HG03442 (cell line): ENCODE measurements at regions not wholly inside any gene's neighbourhood (a gene's known extent, or its start where the extent isn't known, plus 50 kb on each side); places are given as distances from the start of the nearest gene placed in this dataset.

Experiments
- ATAC-seq: cut with Tn5 transposase; IDR thresholded peaks from one replicate; pipeline ENCODE4 v1.9.1; 2021; ENCODE audit warnings: mild to moderate bottlenecking, moderate library complexity; ENCODE audit not compliant: unreplicated experiment

DNA sequence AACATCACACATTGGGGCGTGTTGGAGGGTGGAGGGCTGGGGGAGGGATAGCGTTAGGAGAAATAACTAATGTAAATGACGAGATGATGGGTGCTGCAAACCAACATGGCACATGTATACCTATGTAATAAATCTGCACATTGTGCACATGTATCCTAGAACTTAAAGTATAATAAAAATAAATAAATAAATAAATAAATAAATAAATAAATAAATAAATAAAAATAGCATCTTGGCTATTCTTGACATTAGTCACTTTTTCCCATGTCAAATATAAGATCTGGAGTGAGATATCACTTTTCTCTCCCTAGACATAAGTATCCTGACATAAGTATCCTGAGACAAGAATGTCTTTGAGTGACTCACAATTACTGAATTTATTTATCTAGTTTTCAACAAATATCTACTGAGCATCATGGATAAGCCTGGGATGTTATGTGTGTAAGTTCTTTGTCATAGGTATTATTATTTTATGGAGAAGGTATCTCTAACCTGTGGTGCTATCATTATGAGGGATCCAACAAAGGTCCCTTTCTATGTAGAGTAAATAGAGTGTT, 691.3 kb downstream of the SORCS1 start:
- no peak for ATAC-seq

DNA sequence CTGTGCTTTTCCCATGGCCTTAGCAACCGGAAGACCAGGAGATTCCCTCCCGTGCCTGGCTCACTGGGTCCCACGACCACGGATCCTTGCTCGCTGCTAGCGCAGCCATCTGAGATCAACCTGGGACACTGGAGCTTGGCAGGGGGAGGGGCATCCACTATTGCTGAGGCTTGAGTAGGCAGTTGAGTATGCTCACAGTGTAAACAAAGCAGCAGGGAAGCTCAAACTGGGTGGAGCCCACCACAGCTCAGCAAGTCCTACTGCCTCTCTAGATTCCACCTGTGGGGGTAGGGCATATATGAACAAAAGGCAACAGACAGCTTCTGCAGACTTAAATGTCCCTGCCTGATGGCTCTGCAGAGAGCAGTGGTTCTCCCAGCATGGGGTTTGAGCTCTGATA, 697.0 kb downstream of the SORCS1 start:
- no peak for ATAC-seq

DNA sequence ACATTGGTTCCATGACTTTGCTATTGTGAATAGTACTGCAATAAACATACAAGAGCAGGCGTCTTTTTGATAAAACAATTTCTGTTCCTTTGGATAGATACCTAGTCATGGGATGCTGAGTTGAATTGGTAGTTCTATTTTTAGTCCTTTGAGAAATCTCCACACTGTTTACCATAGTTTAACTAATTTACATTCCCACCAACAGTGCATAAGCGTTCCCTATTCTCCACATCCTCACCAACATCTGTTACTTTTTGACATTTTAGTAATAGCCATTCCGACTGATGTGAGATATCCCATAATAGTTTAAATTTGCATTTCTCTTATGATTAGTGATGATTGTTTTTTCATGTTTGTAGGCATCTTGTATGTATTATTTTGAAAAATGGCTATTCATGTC, 707.0 kb downstream of the SORCS1 start:
- no peak for ATAC-seq

- ATAC-seq = no peak
These were observed 710.3 kb downstream of the SORCS1 start for GRCh38 chr10:106454233-106454632.

- ATAC-seq = no peak
These were observed 713.5 kb downstream of the SORCS1 start for GRCh38 chr10:106450966-106451365.

DNA sequence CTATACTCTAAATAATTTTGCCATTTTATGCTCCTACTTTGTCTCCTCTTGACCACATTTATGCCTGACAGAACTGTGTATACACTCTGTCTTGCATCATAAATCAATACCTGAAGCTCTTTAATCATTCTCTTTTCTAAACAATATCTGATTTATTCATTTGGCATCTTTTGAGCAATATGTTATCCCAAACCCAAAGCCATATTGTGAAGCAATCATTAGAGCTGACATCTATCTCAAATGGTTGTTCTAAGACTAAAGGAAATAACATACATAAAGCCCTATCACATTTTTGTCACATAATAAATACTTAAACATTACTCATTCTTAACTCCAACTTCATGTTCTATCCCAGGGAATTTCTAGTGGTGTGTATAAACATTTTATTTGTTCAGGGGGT, 717.6 kb downstream of the SORCS1 start:
- no peak for ATAC-seq

DNA sequence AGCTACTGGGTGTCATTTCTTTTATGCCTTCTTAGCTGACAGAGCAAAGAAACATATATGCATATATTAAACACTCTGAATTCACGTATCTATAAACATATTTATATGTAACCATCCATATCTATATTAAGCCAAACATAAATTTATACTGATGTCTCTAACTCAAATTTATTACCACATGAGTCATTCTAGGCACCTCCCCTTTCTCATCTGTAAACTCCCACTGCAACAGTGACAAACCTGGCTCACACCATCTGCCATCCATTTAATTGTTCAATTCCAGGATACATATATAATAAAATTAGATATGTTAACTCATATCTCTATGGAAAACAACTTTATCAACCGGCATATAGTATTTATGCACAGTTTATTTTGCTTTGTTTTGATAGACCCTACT, 722.3 kb downstream of the SORCS1 start:
- no peak for ATAC-seq

GRCh38 chr10:106440767-106441166, 723.7 kb downstream of the SORCS1 start:
- ATAC-seq = no peak

- no peak for ATAC-seq
These were observed 724.2 kb downstream of the SORCS1 start for GRCh38 chr10:106440355-106440754.

GRCh38 chr10:106439366-106439765, 725.1 kb downstream of the SORCS1 start:
- ATAC-seq = no peak

GRCh38 chr10:106438386-106438785, 726.1 kb downstream of the SORCS1 start:
- ATAC-seq = no peak

DNA sequence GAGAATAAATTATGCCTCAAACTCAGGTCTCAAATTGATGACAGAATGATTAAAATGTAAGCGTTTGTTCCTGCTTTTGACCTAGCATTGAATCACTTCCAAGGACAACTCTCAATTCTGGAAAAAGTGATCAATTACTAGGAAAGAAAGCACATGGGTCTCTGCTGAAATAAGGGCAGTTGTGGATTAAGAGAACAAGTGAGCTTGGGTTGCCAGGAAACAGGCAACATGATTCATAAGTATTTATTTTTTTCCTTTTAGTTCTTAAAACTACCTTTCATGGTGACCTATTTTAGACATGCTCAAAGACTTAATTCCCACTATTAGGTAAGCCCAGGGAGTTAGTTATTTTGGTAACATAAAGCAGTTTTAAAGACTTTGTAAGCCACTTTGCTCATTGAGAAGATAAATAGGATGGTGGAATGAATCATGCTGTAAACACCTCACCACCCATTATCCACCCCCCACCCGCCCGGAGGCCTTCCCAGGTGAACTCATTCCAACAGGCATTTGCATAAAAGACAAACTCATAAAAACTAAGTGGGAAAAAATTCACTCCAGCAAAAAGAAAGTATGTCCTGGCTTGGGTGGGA, 728.3 kb downstream of the SORCS1 start:
- ATAC-seq = no peak

DNA sequence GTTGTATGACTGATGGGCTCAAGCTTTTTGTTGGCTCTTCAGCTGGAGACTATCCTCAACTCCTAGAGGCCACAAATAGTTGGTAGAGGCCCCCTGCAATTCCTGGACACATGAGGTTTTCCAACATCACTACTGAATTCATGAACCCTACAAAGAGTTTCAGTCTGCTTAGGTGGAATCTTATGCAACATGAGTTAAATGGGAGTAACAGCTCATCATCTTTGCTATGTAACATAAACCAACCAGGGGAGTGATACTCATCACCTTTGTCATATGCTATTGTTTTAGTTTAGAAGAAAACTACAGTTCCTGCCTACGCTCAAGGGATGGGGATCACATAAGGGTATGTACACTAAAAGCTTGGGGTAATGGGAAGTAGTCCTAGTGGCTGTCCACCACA, 729.4 kb downstream of the SORCS1 start:
- no peak for ATAC-seq

DNA sequence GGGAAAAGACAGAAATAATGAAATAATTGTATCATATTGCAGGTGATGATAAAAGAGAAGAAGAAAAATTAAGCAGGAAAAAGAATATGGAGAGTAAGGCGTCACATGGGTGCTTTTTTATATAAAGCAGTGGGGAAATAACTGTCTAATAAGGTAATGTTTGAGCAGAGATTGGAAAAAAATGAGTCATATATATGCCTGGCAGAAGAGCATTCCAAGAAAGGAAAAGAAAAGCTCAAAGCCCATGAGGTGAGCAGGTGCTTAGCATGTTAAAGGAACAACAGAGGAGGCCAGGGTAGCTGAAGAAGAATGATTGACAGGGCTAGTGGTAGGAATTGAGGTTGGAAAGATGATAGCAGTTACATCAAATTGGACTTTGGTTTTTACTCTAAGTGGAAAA, 739.5 kb downstream of the SORCS1 start:
- no peak for ATAC-seq

GRCh38 chr10:106424054-106424453, 740.5 kb downstream of the SORCS1 start:
- no peak for ATAC-seq

- ATAC-seq = no peak
These were observed 754.2 kb downstream of the SORCS1 start for GRCh38 chr10:106410331-106410730.

DNA sequence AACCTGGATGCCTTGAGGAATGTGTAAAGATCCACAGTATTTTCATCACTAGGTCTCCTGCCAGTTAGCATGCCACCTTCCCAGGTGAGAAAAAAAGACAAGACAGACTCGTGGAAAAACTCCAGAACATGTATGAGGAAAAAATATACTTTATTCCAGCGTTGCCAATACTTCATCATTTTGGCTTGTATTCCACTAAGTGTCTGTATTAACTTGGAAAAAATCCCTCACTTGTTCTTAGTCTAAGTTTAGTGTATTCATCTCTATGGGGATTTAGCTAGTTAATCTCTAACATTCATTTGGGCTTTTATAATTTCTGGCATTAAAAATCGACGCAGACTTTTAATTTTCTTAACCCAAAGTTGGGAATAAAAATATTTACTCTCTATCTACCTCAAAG, 759.4 kb downstream of the SORCS1 start:
- ATAC-seq = no peak

DNA sequence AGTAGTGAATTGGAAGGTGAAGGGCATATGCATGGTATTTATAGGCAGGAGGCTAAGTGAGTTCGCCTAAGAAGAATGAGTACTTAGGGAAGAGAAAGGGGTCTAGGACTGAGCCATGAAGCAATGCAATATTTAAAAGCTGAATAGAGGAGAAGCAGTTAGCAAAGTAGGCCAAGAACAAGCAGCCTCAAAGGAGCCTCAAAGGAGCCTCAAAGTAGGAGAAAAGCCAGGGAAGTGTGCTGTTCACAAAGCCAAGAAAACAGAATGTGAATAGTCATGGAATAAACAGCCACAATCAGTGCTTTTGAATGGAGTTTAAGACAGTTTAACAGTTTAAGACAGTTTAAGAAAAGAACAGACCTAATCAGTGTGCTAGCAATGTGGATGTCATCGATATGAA, 762.0 kb downstream of the SORCS1 start:
- ATAC-seq = no peak

- ATAC-seq = no peak
These were observed 762.5 kb downstream of the SORCS1 start for GRCh38 chr10:106401967-106402366.

- no peak for ATAC-seq
These were observed 763.3 kb downstream of the SORCS1 start for GRCh38 chr10:106401161-106401560.

- ATAC-seq = no peak
These were observed 765.4 kb downstream of the SORCS1 start for GRCh38 chr10:106399112-106399511.

DNA sequence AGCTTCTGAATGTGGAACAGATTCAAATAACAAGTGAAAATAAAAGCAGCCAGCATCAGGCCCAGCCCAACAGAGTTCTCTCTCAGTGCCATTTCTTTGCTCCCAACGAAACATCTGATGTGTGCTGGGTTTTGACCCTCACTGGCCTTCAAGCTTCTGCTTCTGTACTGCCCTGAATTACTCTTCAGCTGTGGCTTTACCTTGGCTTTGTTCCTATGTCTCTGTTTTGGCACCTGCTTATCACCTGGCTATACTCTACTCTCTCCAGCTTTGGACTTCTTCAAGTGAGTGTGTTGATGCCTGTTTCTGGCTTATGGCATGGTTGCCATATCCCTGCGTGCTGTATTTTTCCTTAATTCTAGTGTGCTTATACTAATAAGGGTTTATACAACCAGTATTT, 768.3 kb downstream of the SORCS1 start:
- no peak for ATAC-seq

DNA sequence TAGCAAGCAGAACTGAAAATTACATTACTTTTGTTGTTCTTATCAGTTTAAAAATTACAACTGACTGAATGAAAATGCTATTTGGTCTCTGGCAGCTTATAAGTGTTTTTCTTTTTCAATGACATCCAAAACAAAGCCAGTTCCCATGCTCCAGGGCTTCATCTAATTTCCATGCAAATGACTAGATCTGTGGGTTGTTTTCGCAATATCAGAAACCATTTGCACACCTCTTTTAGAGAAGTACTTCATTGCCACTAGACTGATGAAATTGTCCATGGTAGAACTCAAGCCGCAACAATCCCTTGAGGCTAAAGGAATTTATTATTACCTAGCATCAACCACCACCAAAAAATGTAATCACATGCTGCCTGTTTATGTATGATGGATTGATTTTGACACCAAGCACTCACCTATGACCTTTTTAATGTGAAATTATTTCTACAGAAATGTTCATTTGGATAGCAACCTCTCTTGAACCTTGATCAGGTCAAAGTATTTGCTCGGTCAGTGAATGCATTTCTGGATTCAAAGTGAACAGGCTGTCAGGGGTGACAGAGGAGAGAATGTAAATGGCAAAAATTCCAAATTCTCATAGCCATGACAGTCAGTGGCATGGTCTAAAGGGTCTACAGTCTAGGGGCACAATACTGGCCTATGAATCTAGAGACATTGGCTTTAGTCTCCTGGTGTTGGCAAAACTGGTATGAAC, 769.3 kb downstream of the SORCS1 start:
- no peak for ATAC-seq
